Endothelial cell of umbilical vein (primary cell): ENCODE measurements at regions not wholly inside any gene's neighbourhood (a gene's known extent, or its start where the extent isn't known, plus 50 kb on each side); places are given as distances from the start of the nearest gene placed in this dataset.
A peak's percentile ranks its signal among the peaks of the same experiment; 100 is the strongest.

Experiments
- BruUV-seq: library from RNA; stranded (reverse); fragments of 400-500 nt; replicated peaks from 2 replicates; lab custom pipeline; 2021; lab: Mats Ljungman, UMichigan
- CTCF ChIA-PET: fragments of 300-600, 350-600 bp; sonication (Branson Sonifier 250); formaldehyde crosslinking; loops from one replicate; lab custom pipeline; 2021; ENCODE audit warnings: antibody characterized with exemption, inconsistent platforms; lab: Charles Lee
- POLR2A ChIA-PET: fragments of 300-600, 350-600 bp; sonication (Branson Sonifier 250); formaldehyde crosslinking; loops from one replicate; lab custom pipeline; 2021; ENCODE audit warnings: antibody characterized with exemption, inconsistent platforms; lab: Charles Lee
- DNase-seq: peaks from one replicate; pipeline ENCODE4 v3.0.0-alpha.2; 2011; ENCODE audit warnings: low read depth, low spot score
- FAIRE-seq: peaks from 2 replicates; lab custom pipeline; 2011; peaks lifted over from hg19 to GRCh38; lab: Jason Lieb, UNC
- H2AFZ ChIP-seq: 2 replicates; pipeline ENCODE4 v1.6.0; 2012; ENCODE audit warnings: low read depth, low read length, control low read depth, inconsistent platforms
- H3K27ac ChIP-seq: 2 replicates; pipeline ENCODE4 v1.5.1; 2011; ENCODE audit warnings: low read depth, mild to moderate bottlenecking, control low read depth, low read length, moderate library complexity; ENCODE audit not compliant: insufficient read depth
- H3K27me3 ChIP-seq, 2 experiments: 2 replicates each; pipeline versions ENCODE4 v1.6.0 to v1.6.1; 2011; ENCODE audit warnings: low read length in 2 of 2, mixed read lengths in 1 of 2; ENCODE audit not compliant: control insufficient read depth in 2 of 2, insufficient read depth in 2 of 2
- H3K36me3 ChIP-seq, 2 experiments: 2 replicates in 1 of 2; 3 replicates in 1 of 2; pipeline ENCODE4 v1.5.1; 2011; ENCODE audit warnings: low read length in 2 of 2, mild to moderate bottlenecking in 1 of 2, moderate library complexity in 1 of 2; ENCODE audit not compliant: control insufficient read depth in 2 of 2, insufficient read depth in 2 of 2; ENCODE audit errors: extremely low read depth in 1 of 2
- H3K4me1 ChIP-seq: 3 replicates; pipeline ENCODE4 v1.5.1; 2011; ENCODE audit warnings: mild to moderate bottlenecking, low read length; ENCODE audit not compliant: control insufficient read depth, insufficient read depth; ENCODE audit errors: extremely low read depth
- H3K4me2 ChIP-seq: 2 replicates; pipeline ENCODE4 v1.6.1; 2011; ENCODE audit warnings: low read length, control low read depth, mixed read lengths; ENCODE audit not compliant: insufficient read depth
- H3K4me3 ChIP-seq, 3 experiments: fragments of 200-600 bp in 1 of 3; sonication (generic), shearing (Covaris generic) in 1 of 3; replicated peaks in 1 of 3; 2 replicates each; pipeline ENCODE4 v1.5.1; 2011 to 2016; ENCODE audit warnings: control low read depth in 3 of 3, low read length in 3 of 3, mild to moderate bottlenecking in 2 of 3, inconsistent platforms in 1 of 3, low read depth in 1 of 3, moderate library complexity in 1 of 3; ENCODE audit not compliant: insufficient read depth in 1 of 3
- H3K79me2 ChIP-seq: 2 replicates; pipeline ENCODE4 v1.6.0; 2012; ENCODE audit warnings: low read length, inconsistent platforms; ENCODE audit not compliant: control insufficient read depth, insufficient read depth
- H3K9ac ChIP-seq: replicated peaks from 2 replicates; pipeline ENCODE3; 2011; ENCODE audit warnings: low read length, control low read depth; ENCODE audit not compliant: insufficient read depth; ENCODE audit errors: extremely low read depth
- H3K9me1 ChIP-seq: replicated peaks from 3 replicates; pipeline ENCODE4 v1.6.0; 2011; ENCODE audit warnings: mild to moderate bottlenecking, low read length; ENCODE audit not compliant: control insufficient read depth, insufficient read depth; ENCODE audit errors: extremely low read depth
- H3K9me3 ChIP-seq: replicated peaks from 2 replicates; pipeline ENCODE4 v1.5.1; 2012; ENCODE audit warnings: low read length, inconsistent platforms; ENCODE audit not compliant: control insufficient read depth, insufficient read depth
- H4K20me1 ChIP-seq: replicated peaks from 2 replicates; pipeline ENCODE3; 2011; ENCODE audit warnings: mild to moderate bottlenecking, low read length; ENCODE audit not compliant: control insufficient read depth, insufficient read depth; ENCODE audit errors: extremely low read depth
- EZH2 ChIP-seq: IDR thresholded peaks from 2 replicates; pipeline ENCODE4 v1.6.1; 2012; ENCODE audit warnings: borderline replicate concordance, low read depth, mild to moderate bottlenecking, moderate library complexity, low read length, inconsistent platforms; ENCODE audit not compliant: severe bottlenecking
- FOS ChIP-seq: IDR thresholded peaks from 2 replicates; pipeline ENCODE4 v1.6.1; 2011; ENCODE audit warnings: mild to moderate bottlenecking, low read length, moderate library complexity, borderline replicate concordance; ENCODE audit not compliant: insufficient read depth
- GATA2 ChIP-seq: IDR thresholded peaks from 2 replicates; pipeline ENCODE4 v1.7.0; 2011; ENCODE audit warnings: low read depth, mild to moderate bottlenecking, moderate library complexity, mixed read lengths, low read length; ENCODE audit not compliant: insufficient read length, insufficient read depth
- JUN ChIP-seq: IDR thresholded peaks from 2 replicates; pipeline ENCODE4 v1.6.1; 2011; ENCODE audit warnings: borderline replicate concordance, low read depth; ENCODE audit not compliant: insufficient read length, insufficient read depth
- MYC ChIP-seq: IDR thresholded peaks from one replicate; pipeline ENCODE4 v1.6.1; 2011; ENCODE audit warnings: mild to moderate bottlenecking, low read depth, low read length
- POLR2A ChIP-seq: IDR thresholded peaks from 2 replicates; pipeline ENCODE4 v1.6.1; 2012; ENCODE audit warnings: low read depth, mild to moderate bottlenecking, control low read depth, low read length
- POLR2AphosphoS5 ChIP-seq: IDR thresholded peaks from 2 replicates; pipeline ENCODE4 v1.6.1; 2012; ENCODE audit warnings: low read depth, mild to moderate bottlenecking, control low read depth, low read length, moderate library complexity; ENCODE audit not compliant: insufficient read depth
- dilution Hi-C: fragments of 300-500 bp; cut with MboI; formaldehyde crosslinking; loops from one replicate; pipeline ENCODE4 v1.15.0; 2019; ENCODE audit warnings: low sequenced_read_pairs; ENCODE audit not compliant: extremely low pct_ligation_motif_present
- intact Hi-C: fragments of 100-400 bp; cut with micrococcal nuclease; formaldehyde crosslinking; loops from one replicate; pipeline ENCODE4 v1.10.0; 2022
- TF ChIP-seq, protein P1 (sequence below): IDR thresholded peaks from 2 replicates; pipeline ENCODE4 v1.6.1; 2011; ENCODE audit not compliant: insufficient read depth, insufficient read length
- TF ChIP-seq, protein P2 (sequence below), 2 donors: IDR thresholded peaks; 1 replicate in 1 of 2; 2 replicates in 1 of 2; pipeline ENCODE4 v1.5.1; 2011; ENCODE audit warnings: low read length in 2 of 2, mild to moderate bottlenecking in 2 of 2, moderate library complexity in 2 of 2, control low read depth in 1 of 2, inconsistent platforms in 1 of 2, low read depth in 1 of 2; ENCODE audit not compliant: insufficient read depth in 1 of 2; ENCODE audit errors: extremely low read depth in 1 of 2

DNA sequence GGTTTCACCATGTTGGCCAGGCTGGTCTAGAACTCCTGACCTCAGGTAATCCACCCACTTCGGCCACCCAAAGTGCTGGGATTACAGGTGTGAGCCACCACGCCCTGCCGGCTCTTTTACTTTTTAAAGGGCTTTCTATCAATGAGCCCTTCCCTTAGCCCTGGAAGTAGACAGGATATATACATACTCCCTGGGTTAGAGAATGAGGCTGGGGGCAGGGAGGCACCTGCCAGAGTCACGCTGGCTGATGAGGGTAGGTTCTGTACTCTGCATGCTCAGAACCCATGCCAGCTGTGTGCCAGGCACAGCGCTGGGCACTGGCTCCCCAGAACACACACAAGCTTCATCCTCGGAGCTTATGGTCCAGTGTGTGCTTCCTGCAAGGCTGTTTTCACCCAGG lies 113.6 kb upstream of the IPO9 start:
- BruUV-seq: no TSS peak
- Histone ChIP-seq H3K79me2 (peaks cover 16% of the 10 kb centered on the region), H3K27ac (peak overlapping the region; percentile 88), H3K27me3 (no peaks in the 10 kb centered on the region), H3K9me3 (no peaks in the 10 kb centered on the region), H2AFZ (no peak overlapping the region), H3K4me1 (peaks cover 42% of the 10 kb centered on the region), H3K9ac (no peak overlapping the region), H4K20me1 (no peaks in the 10 kb centered on the region), H3K9me1 (no peaks in the 10 kb centered on the region), H3K4me3 (no peak overlapping the region), H3K4me2 (no peak overlapping the region), H3K36me3 (peaks cover 0 to 2% of the 10 kb centered on the region in 2 experiments)
- no peak for DNase-seq
- TF ChIP-seq MYC: no peak
- TF ChIP-seq, protein P1, sequence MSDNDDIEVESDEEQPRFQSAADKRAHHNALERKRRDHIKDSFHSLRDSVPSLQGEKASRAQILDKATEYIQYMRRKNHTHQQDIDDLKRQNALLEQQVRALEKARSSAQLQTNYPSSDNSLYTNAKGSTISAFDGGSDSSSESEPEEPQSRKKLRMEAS: no peak
- TF ChIP-seq POLR2A: no peak
- TF ChIP-seq GATA2: no peak
- TF ChIP-seq, protein P2, sequence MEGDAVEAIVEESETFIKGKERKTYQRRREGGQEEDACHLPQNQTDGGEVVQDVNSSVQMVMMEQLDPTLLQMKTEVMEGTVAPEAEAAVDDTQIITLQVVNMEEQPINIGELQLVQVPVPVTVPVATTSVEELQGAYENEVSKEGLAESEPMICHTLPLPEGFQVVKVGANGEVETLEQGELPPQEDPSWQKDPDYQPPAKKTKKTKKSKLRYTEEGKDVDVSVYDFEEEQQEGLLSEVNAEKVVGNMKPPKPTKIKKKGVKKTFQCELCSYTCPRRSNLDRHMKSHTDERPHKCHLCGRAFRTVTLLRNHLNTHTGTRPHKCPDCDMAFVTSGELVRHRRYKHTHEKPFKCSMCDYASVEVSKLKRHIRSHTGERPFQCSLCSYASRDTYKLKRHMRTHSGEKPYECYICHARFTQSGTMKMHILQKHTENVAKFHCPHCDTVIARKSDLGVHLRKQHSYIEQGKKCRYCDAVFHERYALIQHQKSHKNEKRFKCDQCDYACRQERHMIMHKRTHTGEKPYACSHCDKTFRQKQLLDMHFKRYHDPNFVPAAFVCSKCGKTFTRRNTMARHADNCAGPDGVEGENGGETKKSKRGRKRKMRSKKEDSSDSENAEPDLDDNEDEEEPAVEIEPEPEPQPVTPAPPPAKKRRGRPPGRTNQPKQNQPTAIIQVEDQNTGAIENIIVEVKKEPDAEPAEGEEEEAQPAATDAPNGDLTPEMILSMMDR (IDR thresholded peaks at IDR 0.05; ENCODE audit: extremely low read depth in 1 of 2, insufficient read depth in 1 of 2, low read depth in 1 of 2, low read length in 2 of 2): no peak
- no peak for TF ChIP-seq EZH2
- no peak for TF ChIP-seq POLR2AphosphoS5
- TF ChIP-seq FOS: no peak
- no peak for TF ChIP-seq JUN
- ChIA-PET CTCF (interaction anchor here (0.9 to 20.5 kb wide), 6 partner anchors 8 to 234 kb away, joined by 3 to 970 read pairs (median 6); no protein-coding TSS in a partner anchor), POLR2A (interaction anchor here (0.7 to 2.0 kb wide), 2 partner anchors 76 to 156 kb away, joined by 3 to 5 read pairs; no protein-coding TSS in a partner anchor)
- dilution Hi-C loops: loop anchor here (25.0 kb wide), 1 partner anchor 153 kb away; no protein-coding TSS in a partner anchor
- no peak for FAIRE-seq
- intact Hi-C loops: no loop called here
